Vagina (tissue), 2 donors: ENCODE measurements at regions not wholly inside any gene's neighbourhood (a gene's known extent, or its start where the extent isn't known, plus 50 kb on each side); places are given as distances from the start of the nearest gene placed in this dataset.

ENCODE experiments used
- POLR2A ChIP-seq, 2 donors: fragments of 450-650 bp; IDR thresholded peaks; one replicate each; pipeline ENCODE4 v1.6.1; 2017; ENCODE audit warnings: antibody characterized with exemption in 2 of 2, mild to moderate bottlenecking in 2 of 2, moderate library complexity in 2 of 2
- POLR2AphosphoS5 ChIP-seq, 2 donors: sonication (generic); formaldehyde crosslinking; IDR thresholded peaks; one replicate each; pipeline ENCODE4 v1.9.0; 2017; ENCODE audit warnings: antibody characterized with exemption in 2 of 2, mild to moderate bottlenecking in 2 of 2, low read depth in 1 of 2; ENCODE audit not compliant: insufficient read depth in 1 of 2
- TF ChIP-seq, protein P1 (sequence below), 3 experiments: fragments of 450-650 bp in 2 of 3; fragments of 200-600 bp in 1 of 3; sonication (generic) in 1 of 3; IDR thresholded peaks; one replicate each; pipeline ENCODE4 v1.5.1; 2017 to 2019; ENCODE audit warnings: antibody characterized with exemption in 3 of 3, mild to moderate bottlenecking in 2 of 3, moderate library complexity in 2 of 3

DNA sequence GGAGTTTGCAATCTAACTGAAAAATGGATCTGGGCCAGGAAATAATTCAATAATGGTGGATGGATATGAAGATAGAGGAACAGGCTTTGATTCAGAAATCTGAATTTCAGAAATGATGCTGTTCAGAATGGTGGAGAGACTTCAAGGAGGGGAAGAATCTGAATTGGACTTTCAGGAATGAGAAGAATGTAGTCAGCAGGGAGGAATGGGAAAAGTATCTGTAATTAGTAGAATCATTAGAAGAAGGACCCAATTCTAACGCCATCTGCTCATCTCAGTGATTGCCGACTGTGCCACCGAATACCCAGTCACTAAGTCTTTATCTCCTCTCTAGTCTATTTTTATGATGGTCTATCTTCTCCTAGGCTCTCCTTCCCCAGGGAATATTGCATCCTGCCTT lies 363.2 kb downstream of the GALC start:
- TF ChIP-seq POLR2AphosphoS5 (IDR thresholded peaks at IDR 0.05; ENCODE audit: insufficient read depth in 1 of 2, low read depth in 1 of 2) (no peak), POLR2A (IDR thresholded peaks at IDR 0.05) (no peak)
- TF ChIP-seq, protein P1, sequence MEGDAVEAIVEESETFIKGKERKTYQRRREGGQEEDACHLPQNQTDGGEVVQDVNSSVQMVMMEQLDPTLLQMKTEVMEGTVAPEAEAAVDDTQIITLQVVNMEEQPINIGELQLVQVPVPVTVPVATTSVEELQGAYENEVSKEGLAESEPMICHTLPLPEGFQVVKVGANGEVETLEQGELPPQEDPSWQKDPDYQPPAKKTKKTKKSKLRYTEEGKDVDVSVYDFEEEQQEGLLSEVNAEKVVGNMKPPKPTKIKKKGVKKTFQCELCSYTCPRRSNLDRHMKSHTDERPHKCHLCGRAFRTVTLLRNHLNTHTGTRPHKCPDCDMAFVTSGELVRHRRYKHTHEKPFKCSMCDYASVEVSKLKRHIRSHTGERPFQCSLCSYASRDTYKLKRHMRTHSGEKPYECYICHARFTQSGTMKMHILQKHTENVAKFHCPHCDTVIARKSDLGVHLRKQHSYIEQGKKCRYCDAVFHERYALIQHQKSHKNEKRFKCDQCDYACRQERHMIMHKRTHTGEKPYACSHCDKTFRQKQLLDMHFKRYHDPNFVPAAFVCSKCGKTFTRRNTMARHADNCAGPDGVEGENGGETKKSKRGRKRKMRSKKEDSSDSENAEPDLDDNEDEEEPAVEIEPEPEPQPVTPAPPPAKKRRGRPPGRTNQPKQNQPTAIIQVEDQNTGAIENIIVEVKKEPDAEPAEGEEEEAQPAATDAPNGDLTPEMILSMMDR (IDR thresholded peaks at IDR 0.05) = no peak
